Naive B cell (primary cell): ENCODE measurements at regions not wholly inside any gene's neighbourhood (a gene's known extent, or its start where the extent isn't known, plus 50 kb on each side); places are given as distances from the start of the nearest gene placed in this dataset.

Experiments
- ATAC-seq, 2 donors: fragments of 150-1000 bp; cut with Tn5 transposase; 2 replicates each; pipeline ENCODE4 v1.10.0; 2021; ENCODE audit warnings: low read depth in 2 of 2, mild to moderate bottlenecking in 2 of 2, moderate library complexity in 2 of 2
- DNase-seq: peaks from one replicate; pipeline ENCODE4 v3.0.0; 2022
- H3K27ac Mint-ChIP-seq, 6 donors: one replicate each; pipeline ENCODE4 v1.8.0; 2020 to 2022; ENCODE audit warnings: mild to moderate bottlenecking in 6 of 6, mixed read lengths in 6 of 6, moderate library complexity in 5 of 6, inconsistent platforms in 2 of 6
- H3K27me3 Mint-ChIP-seq, 3 donors: one replicate each; pipeline ENCODE4 v1.8.0; 2021 to 2022; ENCODE audit warnings: mixed read lengths in 3 of 3, mild to moderate bottlenecking in 1 of 3
- H3K36me3 Mint-ChIP-seq, 2 donors: one replicate each; pipeline ENCODE4 v1.8.0; 2020 to 2022; ENCODE audit warnings: mixed read lengths in 2 of 2, inconsistent platforms in 1 of 2, mild to moderate bottlenecking in 1 of 2
- H3K4me1 Mint-ChIP-seq, 3 donors: one replicate each; pipeline ENCODE4 v1.8.0; 2020 to 2022; ENCODE audit warnings: mixed read lengths in 3 of 3, inconsistent platforms in 1 of 3, mild to moderate bottlenecking in 1 of 3, moderate library complexity in 1 of 3
- H3K4me3 Mint-ChIP-seq, 8 donors: one replicate each; pipeline ENCODE4 v1.8.0; 2020 to 2022; ENCODE audit warnings: mild to moderate bottlenecking in 8 of 8, mixed read lengths in 8 of 8, moderate library complexity in 8 of 8, inconsistent platforms in 2 of 8
- H3K9me3 Mint-ChIP-seq, 7 donors: one replicate each; pipeline ENCODE4 v1.8.0; 2020 to 2022; ENCODE audit warnings: mixed read lengths in 7 of 7, mild to moderate bottlenecking in 5 of 7, inconsistent platforms in 2 of 7, moderate library complexity in 1 of 7

GRCh38 chr2:156704617-156705016 lies 268.4 kb downstream of the GPD2 start:
- H3K4me1 Mint-ChIP-seq = no peaks in the 10 kb centered on the region
- H3K4me3 Mint-ChIP-seq = no peak overlapping the region
- DNase-seq = no peak
- no peaks in the 10 kb centered on the region for H3K9me3 Mint-ChIP-seq
- no peak overlapping the region for H3K27ac Mint-ChIP-seq
- ATAC-seq = no peak
- peaks cover 0 to 3% (median 0%) of the 10 kb centered on the region in 3 donors for H3K27me3 Mint-ChIP-seq
- no peaks in the 10 kb centered on the region for H3K36me3 Mint-ChIP-seq

GRCh38 chr2:156706576-156706975 lies 270.4 kb downstream of the GPD2 start:
- Mint-ChIP-seq H3K4me1 (no peaks in the 10 kb centered on the region), H3K36me3 (no peaks in the 10 kb centered on the region), H3K27me3 (peaks cover 0 to 3% (median 0%) of the 10 kb centered on the region in 3 donors), H3K4me3 (no peak overlapping the region), H3K27ac (no peak overlapping the region), H3K9me3 (peaks cover 0 to 1% (median 0%) of the 10 kb centered on the region in 7 donors)
- DNase-seq (no peak), ATAC-seq (no peak)

GRCh38 chr2:156708051-156708450 lies 271.9 kb downstream of the GPD2 start:
- no peaks in the 10 kb centered on the region for H3K4me1 Mint-ChIP-seq
- no peak overlapping the region for H3K27ac Mint-ChIP-seq
- H3K9me3 Mint-ChIP-seq = peaks cover 0 to 3% (median 0%) of the 10 kb centered on the region in 7 donors
- H3K4me3 Mint-ChIP-seq = no peak overlapping the region
- ATAC-seq (no peak), DNase-seq (no peak)
- no peaks in the 10 kb centered on the region for H3K27me3 Mint-ChIP-seq
- no peaks in the 10 kb centered on the region for H3K36me3 Mint-ChIP-seq

GRCh38 chr2:156709091-156709490 lies 272.9 kb downstream of the GPD2 start:
- peaks cover 0 to 3% (median 0%) of the 10 kb centered on the region in 3 donors for H3K27me3 Mint-ChIP-seq
- no peak for DNase-seq
- no peaks in the 10 kb centered on the region for H3K4me1 Mint-ChIP-seq
- no peak overlapping the region for H3K4me3 Mint-ChIP-seq
- peaks cover 0 to 5% (median 0%) of the 10 kb centered on the region in 7 donors for H3K9me3 Mint-ChIP-seq
- H3K36me3 Mint-ChIP-seq = no peaks in the 10 kb centered on the region
- no peak overlapping the region for H3K27ac Mint-ChIP-seq
- no peak for ATAC-seq

- H3K27me3 Mint-ChIP-seq = peaks cover 0 to 1% (median 0%) of the 10 kb centered on the region in 3 donors
- no peaks in the 10 kb centered on the region for H3K36me3 Mint-ChIP-seq
- H3K4me3 Mint-ChIP-seq = no peak overlapping the region
- no peak for ATAC-seq
- peaks cover 0 to 3% (median 0%) of the 10 kb centered on the region in 7 donors for H3K9me3 Mint-ChIP-seq
- H3K27ac Mint-ChIP-seq = no peak overlapping the region
- no peak for DNase-seq
- no peaks in the 10 kb centered on the region for H3K4me1 Mint-ChIP-seq
Observed at GRCh38 chr2:156719036-156719435, 282.9 kb downstream of the GPD2 start.

DNA sequence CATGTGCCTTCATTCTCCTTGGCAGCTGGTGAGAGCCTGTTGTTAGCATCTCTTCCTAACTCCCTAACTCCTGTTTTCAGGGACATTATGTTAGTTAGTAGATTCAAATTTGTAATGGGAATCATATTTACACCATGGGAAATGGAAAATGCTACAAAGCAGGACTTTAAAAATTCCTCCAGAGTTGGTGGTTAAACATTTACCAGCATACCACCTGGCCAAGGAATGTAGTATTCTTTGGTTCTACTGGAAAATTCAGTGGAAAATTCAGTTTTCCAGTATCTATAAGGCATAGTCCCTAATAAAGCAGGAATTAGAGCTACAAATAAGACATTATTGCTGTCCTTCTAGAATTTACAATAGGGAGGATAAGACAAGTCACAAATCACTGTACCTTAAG lies 291.7 kb downstream of the GPD2 start:
- no peak for DNase-seq
- no peak overlapping the region for H3K4me3 Mint-ChIP-seq
- ATAC-seq = no peak
- peaks cover 0 to 6% (median 5%) of the 10 kb centered on the region in 3 donors for H3K27me3 Mint-ChIP-seq
- no peaks in the 10 kb centered on the region for H3K4me1 Mint-ChIP-seq
- H3K36me3 Mint-ChIP-seq = no peaks in the 10 kb centered on the region
- H3K9me3 Mint-ChIP-seq = no peaks in the 10 kb centered on the region
- no peak overlapping the region for H3K27ac Mint-ChIP-seq

GRCh38 chr2:156728328-156728727 lies 292.1 kb downstream of the GPD2 start:
- Mint-ChIP-seq H3K27me3 (peaks cover 0 to 6% (median 5%) of the 10 kb centered on the region in 3 donors), H3K4me3 (no peak overlapping the region), H3K4me1 (no peaks in the 10 kb centered on the region), H3K27ac (no peak overlapping the region), H3K36me3 (no peaks in the 10 kb centered on the region), H3K9me3 (no peaks in the 10 kb centered on the region)
- no peak for DNase-seq
- no peak for ATAC-seq

DNA sequence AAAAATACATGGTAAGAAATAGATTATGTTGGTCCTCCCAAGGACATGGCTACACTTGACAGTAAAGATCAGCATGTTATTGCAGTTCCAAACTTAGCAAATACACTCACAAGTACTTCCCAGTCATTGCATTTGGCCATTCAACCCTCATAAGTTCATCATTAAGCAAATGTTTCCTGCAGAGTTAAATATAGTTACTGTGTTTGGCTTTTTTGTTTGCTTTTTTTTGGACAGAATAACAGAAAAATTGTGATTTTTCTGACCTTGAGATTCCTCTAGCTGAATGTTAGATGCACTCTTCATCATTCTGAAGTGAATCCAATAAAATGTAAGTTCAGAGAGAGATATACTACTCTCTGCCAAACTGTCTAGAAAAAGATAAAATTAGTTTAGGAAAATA lies 295.3 kb downstream of the GPD2 start:
- no peaks in the 10 kb centered on the region for H3K36me3 Mint-ChIP-seq
- ATAC-seq (no peak), DNase-seq (no peak)
- H3K9me3 Mint-ChIP-seq = peaks cover 0 to 1% (median 0%) of the 10 kb centered on the region in 7 donors
- no peak overlapping the region for H3K27ac Mint-ChIP-seq
- H3K4me3 Mint-ChIP-seq = no peak overlapping the region
- H3K27me3 Mint-ChIP-seq = no peaks in the 10 kb centered on the region
- no peaks in the 10 kb centered on the region for H3K4me1 Mint-ChIP-seq

DNA sequence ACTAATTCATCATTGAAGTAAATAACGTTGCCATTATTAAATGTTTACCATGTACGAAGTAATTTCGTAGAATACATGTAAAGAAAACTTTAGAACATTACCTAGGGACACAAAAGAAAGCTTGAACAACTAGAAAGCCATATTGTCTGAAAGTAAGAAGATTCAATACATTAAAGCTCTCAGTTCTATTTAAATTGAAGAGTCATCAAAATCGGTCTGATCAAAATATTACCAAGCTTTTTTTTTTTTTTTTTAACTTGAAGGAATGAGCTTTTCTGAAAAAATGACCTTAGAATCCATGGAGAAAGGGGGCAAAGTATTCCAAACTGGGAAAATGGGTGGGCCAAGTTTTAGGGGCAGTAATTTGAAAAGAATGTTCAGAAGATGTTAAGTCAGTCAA lies 300.8 kb downstream of the GPD2 start:
- Mint-ChIP-seq H3K9me3 (peaks cover 0 to 1% (median 0%) of the 10 kb centered on the region in 7 donors), H3K27ac (no peak overlapping the region), H3K4me1 (no peaks in the 10 kb centered on the region), H3K27me3 (no peaks in the 10 kb centered on the region), H3K36me3 (no peaks in the 10 kb centered on the region), H3K4me3 (no peak overlapping the region)
- DNase-seq (no peak), ATAC-seq (no peak)

- DNase-seq (no peak), ATAC-seq (no peak)
- H3K9me3 Mint-ChIP-seq = peaks cover 0 to 2% (median 0%) of the 10 kb centered on the region in 7 donors
- no peak overlapping the region for H3K27ac Mint-ChIP-seq
- H3K4me3 Mint-ChIP-seq = no peak overlapping the region
- H3K4me1 Mint-ChIP-seq = no peaks in the 10 kb centered on the region
- no peaks in the 10 kb centered on the region for H3K27me3 Mint-ChIP-seq
- no peaks in the 10 kb centered on the region for H3K36me3 Mint-ChIP-seq
Observed at GRCh38 chr2:156739301-156739700, 303.1 kb downstream of the GPD2 start.

GRCh38 chr2:156745619-156746018 lies 309.4 kb downstream of the GPD2 start:
- no peak overlapping the region for H3K27ac Mint-ChIP-seq
- no peak for DNase-seq
- H3K4me1 Mint-ChIP-seq = no peaks in the 10 kb centered on the region
- H3K9me3 Mint-ChIP-seq = peaks cover 0 to 3% (median 0%) of the 10 kb centered on the region in 7 donors
- H3K36me3 Mint-ChIP-seq = no peaks in the 10 kb centered on the region
- no peak for ATAC-seq
- no peak overlapping the region for H3K4me3 Mint-ChIP-seq
- H3K27me3 Mint-ChIP-seq = no peaks in the 10 kb centered on the region

- DNase-seq (no peak), ATAC-seq (no peak)
- Mint-ChIP-seq H3K36me3 (no peaks in the 10 kb centered on the region), H3K9me3 (peaks cover 0 to 3% (median 0%) of the 10 kb centered on the region in 7 donors), H3K4me1 (no peaks in the 10 kb centered on the region), H3K27me3 (no peaks in the 10 kb centered on the region), H3K27ac (no peak overlapping the region), H3K4me3 (no peak overlapping the region)
Observed at GRCh38 chr2:156748221-156748620, 312.0 kb downstream of the GPD2 start.

GRCh38 chr2:156752042-156752441 lies 315.9 kb downstream of the GPD2 start:
- Mint-ChIP-seq H3K27ac (no peak overlapping the region), H3K4me1 (no peaks in the 10 kb centered on the region), H3K27me3 (peaks cover 0 to 6% (median 0%) of the 10 kb centered on the region in 3 donors), H3K4me3 (no peak overlapping the region), H3K9me3 (no peaks in the 10 kb centered on the region), H3K36me3 (no peaks in the 10 kb centered on the region)
- ATAC-seq = no peak
- no peak for DNase-seq

DNA sequence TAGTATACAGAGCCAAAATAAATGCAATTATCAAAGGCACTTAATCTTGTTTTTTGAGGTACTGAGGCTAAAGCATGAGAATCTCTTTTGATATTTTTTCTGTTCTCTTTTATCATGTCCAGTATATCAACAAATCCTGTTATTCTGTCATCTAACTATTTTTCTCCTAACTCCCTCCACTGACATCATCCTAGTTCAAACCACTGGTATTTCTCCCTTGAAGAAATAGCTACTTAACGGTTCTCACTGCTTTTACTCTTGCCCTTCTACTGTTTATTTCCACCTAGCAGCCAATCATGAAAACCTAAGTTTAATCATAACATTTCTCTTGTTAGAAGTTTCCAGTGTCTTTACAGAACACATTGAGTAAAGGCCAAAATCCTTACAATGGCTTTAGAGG lies 317.6 kb downstream of the GPD2 start:
- H3K9me3 Mint-ChIP-seq = no peaks in the 10 kb centered on the region
- no peak overlapping the region for H3K4me3 Mint-ChIP-seq
- no peak for DNase-seq
- no peak overlapping the region for H3K27ac Mint-ChIP-seq
- no peak for ATAC-seq
- H3K27me3 Mint-ChIP-seq = peaks cover 0 to 6% (median 0%) of the 10 kb centered on the region in 3 donors
- no peaks in the 10 kb centered on the region for H3K36me3 Mint-ChIP-seq
- H3K4me1 Mint-ChIP-seq = no peaks in the 10 kb centered on the region

- ATAC-seq (no peak), DNase-seq (no peak)
- Mint-ChIP-seq H3K9me3 (peaks cover 0 to 2% (median 0%) of the 10 kb centered on the region in 7 donors), H3K4me1 (no peaks in the 10 kb centered on the region), H3K4me3 (no peak overlapping the region), H3K36me3 (no peaks in the 10 kb centered on the region), H3K27ac (no peak overlapping the region), H3K27me3 (peaks cover 0 to 6% (median 0%) of the 10 kb centered on the region in 3 donors)
Observed at GRCh38 chr2:156756516-156756915, 320.3 kb downstream of the GPD2 start.
